Left renal cortex interstitium (tissue), 4 donors: ENCODE measurements at regions not wholly inside any gene's neighbourhood (a gene's known extent, or its start where the extent isn't known, plus 50 kb on each side); places are given as distances from the start of the nearest gene placed in this dataset.

ENCODE experiments used
- DNase-seq, 4 donors: peaks; one replicate each; pipeline ENCODE4 v3.0.0-alpha.2; 2013; ENCODE audit warnings: low read depth in 4 of 4, low spot score in 2 of 4, missing footprints in 1 of 4

DNA sequence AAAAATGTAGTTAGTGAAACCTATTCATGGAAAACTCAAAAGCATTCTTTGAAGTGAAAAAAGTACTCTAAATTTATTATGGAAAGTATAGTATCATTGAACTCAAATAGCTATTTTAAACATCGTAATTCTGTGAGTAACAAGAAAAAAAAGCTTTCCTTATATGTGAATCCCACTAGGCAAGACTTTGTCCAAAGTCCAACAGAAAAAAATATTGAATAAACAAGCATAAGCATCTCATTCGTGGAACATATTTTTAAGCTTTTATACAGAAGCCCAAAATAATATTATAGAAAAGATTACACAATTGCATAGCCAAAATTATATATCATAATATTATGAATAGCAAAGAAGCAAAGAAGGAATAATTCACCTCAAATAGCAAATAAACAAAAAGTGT is 79.4 kb upstream of the IFNE start:
- no peak for DNase-seq

DNA sequence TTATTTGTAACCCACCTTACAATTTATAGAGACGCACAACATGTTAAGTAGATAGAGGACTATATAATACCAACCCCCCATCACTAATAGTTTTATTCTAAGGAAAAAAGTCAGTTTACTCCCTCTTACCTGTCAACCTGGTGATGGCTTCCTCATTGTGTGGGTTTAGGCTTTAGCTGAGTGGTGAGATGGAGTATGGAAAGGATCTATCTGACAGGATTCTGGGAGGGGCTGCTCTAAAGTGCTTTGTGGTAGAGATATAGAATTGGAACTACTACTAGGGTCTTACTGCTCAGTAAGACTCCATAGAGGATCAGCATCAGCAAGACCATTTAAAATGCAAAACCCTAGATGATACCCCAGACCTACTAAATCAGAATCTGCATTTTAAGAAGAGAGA is 82.1 kb upstream of the IFNE start:
- DNase-seq = no peak

DNA sequence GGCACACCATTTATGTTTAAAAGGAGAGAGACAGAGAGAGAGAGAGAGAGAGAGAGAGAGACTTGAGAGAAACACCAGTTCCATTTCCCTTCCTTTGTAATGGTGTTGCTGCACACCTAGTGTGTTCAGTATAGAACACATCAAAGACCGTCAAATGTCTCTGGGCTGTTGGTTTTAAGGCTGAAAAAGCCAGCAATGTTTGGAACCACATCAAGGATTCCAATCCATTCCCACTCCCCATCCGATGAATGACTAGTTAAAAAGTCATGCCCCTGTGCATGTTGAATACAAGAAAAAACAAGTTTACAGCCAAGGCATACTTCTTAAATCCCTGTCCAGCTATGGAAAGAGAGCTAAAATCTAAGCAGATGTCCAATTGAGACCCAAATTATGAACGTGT is 83.0 kb upstream of the IFNE start:
- no peak for DNase-seq

DNA sequence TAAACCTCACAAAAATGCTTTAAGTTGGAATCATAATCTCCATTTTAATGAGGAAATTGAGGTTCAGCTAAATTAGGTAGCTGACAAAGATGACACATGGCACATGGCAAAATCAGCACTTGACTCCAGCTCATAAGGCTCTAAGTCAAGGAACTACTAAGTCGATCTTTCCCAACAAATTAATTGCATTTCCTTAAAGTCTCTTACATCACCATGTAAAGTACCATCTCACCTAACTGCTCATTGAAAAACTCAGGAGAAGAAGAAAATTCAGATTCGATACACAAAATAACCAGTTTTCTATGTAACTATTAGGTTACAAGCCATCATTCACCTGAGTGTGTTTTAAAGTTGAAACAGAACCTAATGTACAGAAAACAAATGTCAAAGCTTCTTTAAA is 85.8 kb upstream of the IFNE start:
- DNase-seq = no peak

DNA sequence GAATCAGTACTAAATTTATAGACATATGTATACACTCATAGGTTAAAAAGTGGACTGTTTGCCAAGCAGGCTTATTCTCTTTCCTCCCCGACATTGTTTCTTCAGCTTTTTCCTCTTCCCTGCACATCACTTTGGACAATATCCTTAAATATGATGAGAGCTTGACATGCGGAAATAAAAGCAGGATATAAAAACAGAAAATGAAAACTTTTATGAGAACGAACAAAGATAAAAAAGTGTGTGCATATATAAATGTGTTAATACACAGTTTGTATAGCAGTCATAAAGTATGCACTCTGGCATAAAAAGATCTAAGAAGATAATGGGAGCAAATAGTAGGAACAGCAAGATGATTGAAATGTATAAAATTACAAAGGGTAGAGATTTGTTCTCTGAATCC is 86.4 kb upstream of the IFNE start:
- DNase-seq = no peak

DNA sequence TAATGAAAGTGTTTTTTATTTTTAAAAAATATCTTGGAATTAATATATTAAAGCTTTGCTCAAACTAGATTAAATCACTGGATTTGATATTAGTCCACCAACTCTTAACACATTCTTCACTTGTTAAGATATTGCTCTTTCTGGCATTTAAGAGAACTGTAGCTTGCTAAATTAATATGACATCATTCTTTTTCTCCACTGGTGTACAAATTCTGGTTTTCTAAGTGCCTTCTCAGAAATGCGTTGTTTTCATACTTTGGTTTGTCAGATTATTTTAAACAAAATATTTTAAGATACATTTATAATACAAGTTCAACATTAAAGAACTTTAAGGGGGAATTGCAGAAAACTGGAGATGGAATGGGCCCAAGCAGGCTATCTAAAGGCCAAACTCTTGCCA is 87.6 kb upstream of the IFNE start:
- no peak for DNase-seq

DNA sequence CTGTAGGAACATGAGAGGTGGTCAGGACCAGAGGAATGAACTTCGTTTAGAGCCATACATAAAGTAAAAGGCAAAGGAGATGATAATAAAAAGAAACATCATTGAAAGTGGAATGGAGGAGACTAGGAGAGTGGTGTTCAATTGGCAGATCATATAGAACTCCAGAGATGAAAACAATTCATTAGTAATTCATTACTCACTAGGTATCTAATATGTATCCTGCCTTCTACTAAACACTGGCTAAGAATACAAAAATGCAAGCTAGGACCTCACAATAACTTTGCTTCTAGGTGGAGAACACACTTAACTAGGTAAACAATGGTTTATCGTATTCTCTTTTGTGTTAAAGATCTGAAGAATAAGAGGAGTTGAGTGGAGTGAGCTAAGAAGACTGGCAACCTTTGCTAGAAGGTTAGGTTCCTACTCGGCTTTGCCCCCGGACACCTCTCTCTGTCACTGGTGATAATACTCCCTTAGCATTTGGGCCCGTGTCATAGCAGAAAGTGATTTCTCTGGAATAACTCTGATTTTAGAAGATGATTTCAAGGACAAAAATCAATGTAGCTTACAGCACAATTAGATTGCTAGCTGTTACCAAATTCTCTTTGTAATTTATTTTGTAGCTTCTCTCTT is 88.6 kb upstream of the IFNE start:
- no peak for DNase-seq

DNA sequence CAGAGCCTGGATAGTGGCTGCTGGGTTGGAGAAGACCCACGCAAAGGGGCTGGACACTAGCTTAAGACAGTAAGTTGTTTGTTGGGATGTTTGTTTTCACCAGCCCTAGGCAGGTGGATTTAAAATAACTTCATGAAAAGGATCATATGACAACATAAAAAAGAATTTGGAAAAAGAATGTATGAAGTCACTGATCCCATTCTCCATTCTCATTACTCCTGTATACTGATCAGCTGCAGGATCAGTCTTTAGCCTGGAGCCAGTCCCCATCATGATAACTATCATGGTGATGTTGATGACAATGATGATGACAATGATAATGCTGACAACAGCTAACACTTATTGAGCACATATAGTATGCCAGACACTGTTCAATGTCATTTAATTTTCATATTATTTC is 92.1 kb upstream of the IFNE start:
- DNase-seq = no peak

DNA sequence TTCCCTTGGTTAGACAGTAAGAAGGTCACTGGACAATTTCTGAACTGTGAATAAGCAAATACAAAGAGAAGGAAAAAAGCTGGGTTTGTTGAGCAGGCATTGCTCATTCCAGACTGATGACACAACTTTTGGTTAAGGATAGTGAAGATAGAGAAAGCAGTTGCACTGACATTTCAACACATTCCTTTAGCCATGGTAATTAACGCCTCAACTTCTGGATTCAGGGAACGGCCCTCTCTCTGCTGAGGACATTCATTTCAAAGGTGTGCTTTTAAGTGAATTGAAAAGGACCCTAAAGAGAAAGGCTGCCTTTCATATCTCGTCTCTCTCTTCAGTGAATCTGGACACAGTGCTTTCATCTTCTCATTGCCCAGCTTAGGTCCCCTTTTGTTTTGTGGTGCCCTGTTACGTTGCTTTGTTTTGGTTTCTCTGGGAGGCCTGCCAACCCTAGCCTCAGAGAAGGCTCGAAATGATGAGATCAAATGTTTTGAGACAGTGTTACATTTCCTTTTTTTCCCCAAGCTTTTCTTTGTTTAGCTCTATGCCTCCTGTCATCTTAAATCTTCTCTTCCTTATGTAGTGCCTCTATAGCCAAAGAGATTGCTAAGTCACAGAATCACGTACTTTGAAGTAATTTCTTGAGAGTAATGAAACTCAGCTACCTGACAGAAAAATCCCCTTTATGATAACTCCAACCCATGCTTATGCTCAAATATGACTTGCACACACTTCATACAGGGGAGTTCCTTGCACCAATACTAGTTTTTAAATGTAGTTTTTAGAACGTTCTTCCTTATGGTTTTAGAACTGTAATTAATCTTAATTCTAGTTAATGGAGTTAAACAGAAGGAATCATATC is 94.4 kb upstream of the IFNE start:
- no peak for DNase-seq

DNA sequence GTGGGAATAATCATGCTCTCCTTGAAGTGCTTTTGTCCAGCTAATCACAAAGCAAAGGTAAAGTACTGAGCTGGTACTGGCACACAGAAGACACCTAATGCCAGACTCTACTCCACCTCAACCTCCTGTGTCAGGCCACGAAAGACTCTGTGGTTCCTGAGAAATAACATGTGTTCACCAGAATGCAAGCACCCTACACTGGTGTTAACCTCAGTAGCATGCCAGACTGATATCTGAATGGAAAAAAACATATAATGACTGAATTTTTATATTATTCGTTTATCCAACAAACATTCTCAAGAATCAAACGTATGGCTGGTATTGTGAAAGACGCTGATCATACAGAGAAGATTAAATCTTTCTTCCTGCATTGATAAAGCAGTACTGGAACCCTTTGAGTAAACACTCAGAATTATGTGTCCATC is 97.1 kb upstream of the IFNE start:
- DNase-seq = no peak

DNA sequence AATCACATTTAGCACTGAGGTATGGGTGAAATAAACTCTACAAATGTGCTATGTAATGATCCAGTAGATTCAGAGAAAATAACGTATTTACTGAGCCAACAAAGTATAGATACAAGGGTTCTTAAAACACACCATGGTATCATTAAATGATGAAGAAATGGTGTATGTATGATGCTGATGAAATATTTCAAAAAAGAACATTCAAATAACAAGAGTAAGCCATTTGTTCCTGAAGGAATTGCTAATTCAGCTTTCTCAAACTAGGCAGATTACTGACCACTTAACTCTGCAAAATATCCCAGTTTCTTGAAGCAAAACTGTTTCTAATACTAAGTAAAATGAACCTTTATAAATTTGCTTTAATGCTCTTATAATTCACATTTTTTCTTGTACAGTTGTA is 97.6 kb upstream of the IFNE start:
- DNase-seq = no peak

DNA sequence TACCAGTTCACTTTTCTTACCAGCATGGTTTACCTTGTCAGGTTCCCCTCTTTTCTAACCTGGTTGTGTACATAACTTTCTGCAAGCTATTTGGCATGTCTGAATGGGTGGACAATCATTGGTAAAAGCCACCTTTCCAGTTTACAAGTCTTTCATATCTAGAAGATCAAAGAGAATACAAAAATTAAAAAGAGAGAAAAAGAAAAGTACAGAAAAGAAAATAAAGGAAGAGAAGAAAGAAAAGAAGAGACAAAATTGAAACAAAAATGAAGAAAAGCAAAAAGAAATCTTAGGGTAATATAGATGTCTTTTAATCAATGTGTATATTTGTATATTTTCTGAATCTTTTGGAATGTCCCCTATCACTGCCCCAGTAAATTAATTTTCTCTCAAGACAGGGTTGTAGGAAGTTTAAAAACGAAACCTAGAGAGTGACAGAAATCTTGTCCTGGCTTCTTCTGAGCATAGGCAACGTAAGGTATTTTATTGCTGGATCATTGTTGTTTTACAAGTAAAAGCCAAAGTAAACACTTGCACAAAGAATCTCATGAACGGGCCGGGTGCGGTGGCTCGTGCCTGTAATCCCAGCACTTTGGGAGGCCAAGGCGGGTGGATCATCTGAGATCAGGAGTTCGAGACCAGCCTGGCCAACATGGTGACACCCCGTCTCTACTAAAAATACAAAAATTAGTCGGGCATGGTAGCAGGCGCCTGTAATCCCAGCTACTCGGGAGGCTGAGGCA is 98.7 kb upstream of the IFNE start:
- DNase-seq = no peak

DNA sequence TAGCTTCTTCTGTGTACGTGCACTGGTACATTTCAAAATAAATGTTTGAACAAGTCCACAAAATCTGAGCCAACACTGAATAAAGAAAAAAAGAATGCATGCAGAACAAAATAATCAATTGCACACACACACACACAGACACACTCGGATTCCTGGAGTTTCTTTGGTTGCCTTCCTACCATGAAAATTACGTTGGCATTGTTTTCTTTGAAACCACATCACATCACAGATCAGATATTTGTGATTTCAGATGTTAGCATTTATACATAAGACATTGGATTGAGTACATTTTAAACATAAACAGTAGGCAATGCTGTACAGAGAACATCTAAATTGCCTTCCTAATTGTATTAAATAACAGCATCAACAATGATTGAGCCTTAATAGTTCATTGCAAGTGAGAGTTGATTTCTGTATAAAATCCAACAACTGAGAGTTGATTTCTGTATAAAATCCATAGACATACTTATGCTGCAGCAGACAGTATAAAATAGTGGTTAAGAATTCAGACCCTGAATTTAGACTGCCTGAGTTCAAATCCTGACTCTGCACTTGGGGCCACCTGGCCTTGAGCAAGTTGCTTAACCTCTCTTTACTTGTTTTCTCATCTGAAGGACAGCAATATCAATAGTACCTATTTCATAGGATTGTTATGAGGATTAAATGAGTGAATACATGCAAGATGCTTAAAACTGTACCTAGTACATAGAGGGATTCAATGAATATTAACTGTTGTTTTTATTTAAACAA is 101.7 kb upstream of the IFNE start:
- no peak for DNase-seq

DNA sequence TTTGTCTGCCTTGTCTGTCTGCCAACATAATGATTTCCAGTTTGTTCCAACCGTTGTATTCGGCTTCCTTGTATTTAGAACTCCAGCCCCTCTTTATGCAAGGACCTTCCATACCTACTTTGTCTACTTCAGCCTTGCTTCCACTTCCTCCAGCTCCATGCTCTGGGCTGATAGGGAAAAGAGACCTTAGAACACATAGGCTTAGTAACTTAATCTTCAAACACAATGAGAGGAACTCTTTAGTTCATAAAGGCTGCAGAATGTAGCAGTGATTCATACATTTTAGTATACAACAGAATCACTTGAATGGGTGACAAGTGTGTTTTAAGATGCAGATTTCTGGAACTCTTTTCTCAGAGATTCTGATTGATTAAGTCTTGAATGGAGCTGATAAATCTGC is 102.8 kb upstream of the IFNE start:
- no peak for DNase-seq

DNA sequence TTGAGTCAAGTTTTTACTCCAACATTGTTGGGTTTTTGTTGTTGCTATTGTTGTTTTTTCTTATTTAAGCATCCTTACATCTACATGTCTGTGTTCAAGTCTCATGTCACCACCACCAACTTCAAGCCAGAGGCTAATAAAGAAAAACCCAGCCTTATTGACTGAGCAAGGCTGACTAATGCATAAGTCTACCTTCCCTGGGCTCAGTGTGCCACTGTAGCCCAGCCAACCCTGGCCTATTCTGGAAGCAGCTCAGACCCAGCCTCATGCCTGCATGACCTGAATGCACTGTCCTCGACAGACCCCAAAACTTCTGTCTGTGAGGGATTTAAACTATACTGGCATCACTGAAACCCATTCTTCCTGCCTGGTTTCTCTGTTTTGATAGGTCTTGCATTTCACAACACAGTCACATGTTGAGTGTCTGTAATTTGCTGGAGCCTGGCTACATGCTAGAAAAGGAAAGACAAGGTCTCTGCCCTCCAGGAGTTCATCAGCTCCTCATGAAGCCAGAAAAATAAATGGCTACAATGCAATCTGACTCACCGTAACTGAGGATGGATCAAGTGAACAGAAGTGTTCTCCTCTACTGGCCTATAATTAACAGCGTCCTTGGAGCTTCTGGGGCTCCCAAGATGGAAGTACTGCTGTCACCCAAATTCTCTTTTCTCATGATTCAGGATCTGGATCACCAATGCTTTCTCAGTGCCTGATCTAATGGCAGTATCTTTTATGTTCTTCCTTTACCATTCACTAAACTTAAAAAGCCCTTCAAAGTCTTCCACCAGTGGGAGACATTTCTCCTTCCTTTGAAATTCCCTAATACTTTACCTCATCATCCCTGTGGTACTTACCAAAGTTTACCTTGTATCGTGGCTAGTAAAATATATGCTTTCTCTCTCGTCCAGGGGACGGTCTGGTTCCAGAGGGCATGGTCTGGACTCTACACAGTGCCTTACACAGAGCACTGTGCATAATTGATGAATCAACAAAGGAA is 103.9 kb upstream of the IFNE start:
- no peak for DNase-seq

DNA sequence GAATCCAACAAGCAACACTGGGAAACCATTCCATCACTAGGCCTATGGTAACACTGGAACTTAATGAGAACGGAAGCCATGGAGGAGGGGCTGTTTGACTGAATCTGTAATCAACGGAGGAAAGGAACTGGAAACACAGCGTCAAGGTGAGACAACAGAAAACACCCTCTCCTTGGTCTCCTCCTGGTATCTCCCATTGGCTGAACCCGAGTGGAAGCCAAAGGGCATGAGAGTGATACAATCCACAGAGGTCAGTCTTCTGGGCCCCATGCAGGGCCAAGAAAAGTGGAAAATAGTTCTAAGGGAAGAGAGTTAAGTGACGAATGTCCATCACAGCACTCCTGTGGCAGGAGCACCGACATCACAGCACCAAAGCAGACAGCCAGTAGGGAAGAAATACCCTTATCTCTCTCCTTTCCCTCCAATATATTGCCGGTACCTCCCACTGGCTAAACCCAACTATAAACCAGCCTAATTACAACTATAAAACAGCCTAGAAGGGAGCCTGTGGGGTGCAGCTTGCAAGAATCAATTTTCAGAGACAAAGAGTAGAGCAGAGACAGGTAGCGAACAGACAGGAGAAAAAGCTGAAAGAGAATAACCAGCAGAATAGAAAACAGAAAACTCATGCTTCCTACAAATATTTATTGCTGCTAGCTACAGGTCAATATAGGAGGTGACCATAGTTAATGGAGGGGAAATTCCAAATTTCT is 107.4 kb upstream of the IFNE start:
- DNase-seq = no peak

DNA sequence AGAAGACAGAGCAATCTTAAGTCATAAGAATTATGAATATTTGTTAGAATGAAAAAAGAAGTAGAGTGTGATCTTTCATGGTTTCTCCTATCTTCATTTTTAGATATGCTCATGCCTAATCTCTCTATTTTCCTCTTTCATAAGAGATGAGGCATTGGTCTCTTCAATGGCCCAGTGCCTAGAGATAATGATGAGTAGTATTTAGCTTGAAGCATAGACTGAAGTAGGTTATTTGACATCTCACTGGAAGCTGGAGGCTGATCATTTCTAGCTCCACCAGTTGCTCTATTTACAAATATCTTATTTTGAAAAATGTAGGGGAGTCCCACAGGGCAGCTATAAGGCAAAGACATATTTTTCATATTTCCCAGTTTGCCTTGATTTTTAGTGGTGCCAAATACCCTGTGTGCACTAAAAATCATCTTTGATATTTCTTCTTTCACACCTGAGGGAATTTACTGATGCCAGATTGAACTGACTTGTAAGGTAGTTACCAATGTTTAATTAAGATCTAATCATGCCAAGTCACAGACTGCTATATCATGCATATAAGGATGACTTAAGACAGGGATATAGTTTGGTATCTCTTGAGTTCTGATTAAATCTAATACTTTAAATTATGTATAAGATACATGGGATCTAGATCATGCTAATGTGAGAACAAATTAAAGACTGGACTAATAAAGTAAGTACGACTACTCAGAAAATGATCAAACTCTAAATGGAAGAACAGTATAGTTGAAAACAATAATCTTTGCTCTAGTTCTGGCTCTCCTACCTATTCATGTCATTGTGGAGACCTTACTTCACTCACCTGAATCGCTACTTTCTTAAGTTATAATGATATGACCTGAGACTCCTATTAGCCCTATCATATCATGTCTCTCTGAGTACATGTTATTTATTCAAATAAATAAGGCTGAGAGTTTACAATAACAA is 108.2 kb upstream of the IFNE start:
- no peak for DNase-seq
